Femur (tissue), 1 donor: ENCODE measurements at regions not wholly inside any gene's neighbourhood (a gene's known extent, or its start where the extent isn't known, plus 50 kb on each side); places are given as distances from the start of the nearest gene placed in this dataset.
"Not testable (repeated sequence)": the region's sequence is repeated elsewhere in the genome, so short reads cannot be mapped to it uniquely, and the experiment has no call there.

Source experiments
- DNase-seq: peaks from one replicate; pipeline ENCODE4 v3.0.0-alpha.2; 2017

DNA sequence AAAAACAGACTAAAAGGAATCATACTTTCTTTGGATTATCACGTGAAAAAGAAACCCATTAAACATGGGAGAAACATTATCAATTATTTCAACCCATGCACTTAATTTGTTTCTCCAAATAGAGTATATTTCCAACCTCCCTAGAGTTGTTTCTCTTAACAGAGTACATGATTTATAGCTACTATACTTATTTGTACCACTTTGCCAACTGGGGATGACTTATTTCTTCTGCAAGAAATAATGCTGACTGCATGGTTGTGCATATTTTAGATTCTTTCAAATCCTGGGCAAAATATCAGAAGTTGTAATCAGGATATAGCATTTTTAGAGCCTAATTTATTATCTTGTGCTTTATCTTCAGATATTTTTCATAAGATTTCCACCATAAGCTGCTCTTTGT is 629.1 kb upstream of the EYS start:
- DNase-seq: no peak

DNA sequence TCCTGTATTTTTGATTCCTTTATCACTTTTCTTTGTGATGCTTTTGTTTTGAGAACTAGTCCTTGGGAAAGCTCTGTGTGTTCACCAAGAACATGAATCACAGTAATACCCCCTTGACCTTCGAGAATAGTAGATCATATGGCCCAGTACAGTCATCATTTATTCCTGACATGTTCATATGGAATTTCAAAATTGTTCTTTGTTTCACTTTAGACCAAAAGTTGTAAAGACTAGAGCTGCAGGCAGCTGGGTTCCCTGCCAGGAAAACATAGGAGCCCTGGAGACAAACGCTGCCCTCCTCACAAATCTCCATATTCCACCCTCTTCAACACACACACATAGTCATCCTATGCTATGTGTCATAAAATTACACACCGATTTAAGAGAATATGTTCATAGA is 621.2 kb upstream of the EYS start:
- DNase-seq: no peak

DNA sequence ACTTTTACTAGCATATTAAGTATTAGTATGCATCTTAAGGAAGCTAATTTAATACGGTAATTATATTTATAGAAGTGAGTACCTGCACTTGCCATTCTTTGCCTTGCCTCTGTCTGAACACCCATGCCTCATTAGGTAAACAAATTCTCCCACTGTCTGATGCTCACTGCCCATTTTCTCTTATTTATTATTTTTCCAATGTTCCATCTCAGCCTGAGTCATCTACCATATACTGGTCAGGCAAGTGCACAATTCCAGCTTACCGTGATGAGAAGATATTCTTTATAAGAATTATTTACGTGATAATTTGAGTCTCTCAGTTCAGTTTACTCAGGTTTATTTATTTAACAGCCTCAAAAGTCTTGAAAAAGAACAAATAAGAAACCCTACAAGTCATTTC is 619.2 kb upstream of the EYS start:
- no peak for DNase-seq

GRCh38 chr6:66321017-66321416 is 614.0 kb upstream of the EYS start:
- peak; percentile 24 for DNase-seq

DNA sequence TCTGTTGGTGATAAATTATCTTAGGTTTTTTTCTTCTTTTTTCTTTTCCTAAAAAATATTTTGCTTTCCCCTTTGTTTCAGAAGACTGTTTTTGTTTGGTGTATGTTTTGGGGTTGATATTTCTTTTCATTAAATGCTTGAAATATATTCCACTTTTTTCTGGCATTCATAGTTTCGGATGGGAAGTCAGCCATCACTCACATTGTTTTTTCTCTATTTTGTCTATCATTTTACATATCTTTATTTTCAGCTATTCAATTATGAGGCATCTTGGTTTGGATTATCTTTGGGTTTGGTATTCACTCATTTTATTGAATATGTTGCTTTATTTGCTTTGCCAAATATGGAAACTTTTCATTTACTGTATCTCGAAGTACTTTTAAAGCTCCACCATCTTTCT is 600.5 kb upstream of the EYS start:
- no peak for DNase-seq

DNA sequence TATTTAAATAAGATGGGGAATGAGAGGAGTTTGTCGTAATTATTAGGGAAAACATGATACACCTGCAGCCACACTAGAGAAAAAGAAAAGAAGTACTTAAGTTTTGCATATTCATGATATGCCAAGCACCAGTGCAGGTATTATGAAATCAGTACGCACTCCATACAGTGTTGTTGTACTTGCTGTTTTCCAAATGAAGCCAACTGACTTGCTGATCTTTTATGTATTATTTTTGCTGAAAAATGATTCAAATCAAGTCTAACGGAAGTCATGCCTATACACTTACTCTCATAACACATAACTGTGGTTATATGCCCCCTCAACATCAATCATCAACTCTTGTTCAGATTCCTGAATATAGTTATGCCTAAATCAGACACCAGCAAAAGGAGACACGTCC is 584.9 kb upstream of the EYS start:
- no peak for DNase-seq

DNA sequence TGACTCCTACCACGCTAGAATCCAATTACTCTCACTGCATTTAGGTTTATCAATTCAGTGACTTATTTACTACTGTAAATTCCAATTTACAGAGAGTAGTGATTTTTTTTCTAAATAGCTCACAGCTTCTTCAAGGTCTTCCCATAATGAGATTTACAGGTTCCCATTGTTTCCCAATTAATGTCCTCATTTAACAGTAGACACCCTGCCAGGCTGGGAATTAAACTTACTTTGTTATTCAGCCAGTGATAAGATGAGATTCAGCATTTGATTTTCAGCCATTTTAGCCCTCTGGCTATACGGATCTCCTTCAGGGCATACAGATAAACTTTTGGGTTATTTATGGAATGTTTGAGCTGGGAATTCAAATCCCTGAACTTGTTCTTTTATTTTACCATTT is 582.9 kb upstream of the EYS start:
- no peak for DNase-seq

DNA sequence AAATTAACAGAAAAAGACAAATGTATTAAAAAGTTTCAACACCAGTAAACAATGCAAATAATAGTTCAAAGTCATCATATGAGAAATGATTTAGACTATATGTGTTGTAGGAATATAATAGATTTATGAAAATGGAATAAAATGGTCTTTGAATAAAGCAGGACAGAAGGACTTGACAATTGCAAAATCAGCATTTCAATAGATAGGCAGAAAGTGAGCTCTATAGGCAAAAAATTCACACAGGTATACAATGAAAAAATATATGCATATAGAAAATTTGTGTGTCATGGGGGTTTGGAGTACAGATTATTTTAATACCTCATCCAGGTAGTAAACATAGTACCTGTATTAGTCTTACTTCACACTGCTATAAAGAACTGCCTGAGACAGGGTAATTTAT is 571.1 kb upstream of the EYS start:
- no peak for DNase-seq

DNA sequence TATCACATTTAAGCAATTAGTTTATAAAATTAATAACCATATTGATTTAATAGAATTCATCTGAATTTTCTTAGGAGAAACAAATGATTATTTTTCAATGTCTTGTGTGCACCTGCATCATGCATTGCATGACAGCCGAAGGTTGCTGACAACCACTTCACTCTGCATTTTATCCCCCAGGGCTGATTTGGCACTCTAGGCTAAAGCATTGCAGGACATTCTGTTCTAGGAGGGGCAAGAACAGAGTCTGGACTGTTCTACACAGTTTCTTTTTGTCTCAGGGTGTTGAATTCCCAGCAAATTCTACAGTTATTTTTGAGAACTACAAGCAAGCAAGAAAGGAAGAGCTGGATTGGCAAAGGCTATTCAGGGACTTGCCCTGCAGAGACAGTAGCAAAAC is 570.4 kb upstream of the EYS start:
- DNase-seq: no peak

- no peak for DNase-seq
Observed at GRCh38 chr6:66265737-66266136, 558.7 kb upstream of the EYS start.

GRCh38 chr6:66264376-66264775 is 557.4 kb upstream of the EYS start:
- no peak for DNase-seq

GRCh38 chr6:66258731-66259487 is 551.9 kb upstream of the EYS start:
- not testable (repeated sequence) for DNase-seq

DNA sequence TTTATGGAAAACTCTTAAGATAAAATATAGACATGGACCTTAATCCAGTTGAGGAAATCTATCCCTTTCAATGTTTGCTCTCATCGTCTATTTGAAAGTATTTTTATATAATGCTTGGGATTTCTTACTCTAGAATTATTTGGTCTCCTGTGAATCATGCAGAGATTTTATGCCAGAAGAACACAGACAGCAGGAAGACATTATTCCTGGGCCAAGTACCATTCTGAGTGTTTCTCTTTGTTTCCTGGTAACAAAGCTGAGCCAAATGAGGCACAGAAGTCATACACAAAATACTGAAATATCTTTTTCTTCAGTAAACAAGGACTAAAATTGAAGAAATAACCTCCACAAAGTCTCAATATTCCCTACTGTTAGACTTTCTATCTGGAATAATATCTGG is 538.2 kb upstream of the EYS start:
- DNase-seq: no peak

DNA sequence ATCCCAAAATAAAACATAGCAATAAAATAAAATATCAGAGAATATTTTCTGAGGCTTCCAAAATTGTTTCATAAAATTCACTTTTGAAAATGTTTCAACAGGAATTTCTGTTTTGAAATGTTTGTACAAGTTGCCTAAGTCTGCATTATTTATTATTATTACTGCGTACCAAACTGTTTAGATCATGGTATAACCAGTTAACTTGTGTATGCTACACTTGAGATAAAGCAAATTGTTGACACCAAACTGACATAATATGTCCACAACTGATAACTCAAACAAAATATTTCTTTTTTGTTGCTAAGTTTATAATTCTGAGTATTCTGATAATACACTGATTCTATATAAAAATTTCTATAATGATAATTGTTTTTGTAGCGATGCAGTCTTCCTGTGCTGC is 531.8 kb upstream of the EYS start:
- no peak for DNase-seq

- DNase-seq: no peak
Observed at GRCh38 chr6:66232890-66233289, 525.9 kb upstream of the EYS start.

DNA sequence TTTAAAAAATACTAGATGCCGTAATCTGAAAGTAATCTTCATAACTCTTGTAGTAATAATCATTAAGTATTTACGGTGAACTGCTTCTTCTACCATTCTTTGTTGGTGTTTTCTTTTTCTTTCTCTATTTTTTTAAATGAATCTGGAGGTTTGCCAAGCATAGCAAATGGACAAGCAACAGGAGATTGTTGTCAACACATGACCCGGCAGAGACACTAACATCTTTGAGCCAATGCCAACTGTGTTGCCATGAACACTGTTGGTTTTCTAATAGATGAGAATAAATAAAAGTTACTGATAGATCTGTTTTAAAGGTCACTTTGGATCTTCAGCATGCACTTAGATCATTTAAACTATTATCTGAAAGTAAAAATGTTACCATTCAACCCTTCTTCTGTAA is 523.6 kb upstream of the EYS start:
- no peak for DNase-seq

DNA sequence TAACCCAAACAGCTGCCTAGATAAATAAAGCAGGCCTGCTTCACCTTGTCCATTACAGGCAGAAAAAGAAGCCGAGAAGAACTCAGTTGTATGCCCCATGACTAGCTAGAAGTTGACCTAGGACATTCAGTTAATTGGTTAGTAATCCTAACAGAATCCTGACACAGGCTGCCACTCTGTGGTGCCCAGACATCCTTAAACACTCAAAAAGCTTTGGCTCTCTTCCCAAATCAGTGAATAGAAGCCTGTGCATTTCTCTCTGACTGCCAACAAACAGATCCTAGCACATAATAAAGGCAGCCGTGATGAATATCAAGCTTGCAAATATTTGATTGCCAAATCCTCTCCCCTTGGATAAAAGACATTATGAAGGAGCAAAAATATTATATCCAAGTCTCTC is 519.1 kb upstream of the EYS start:
- DNase-seq: no peak

DNA sequence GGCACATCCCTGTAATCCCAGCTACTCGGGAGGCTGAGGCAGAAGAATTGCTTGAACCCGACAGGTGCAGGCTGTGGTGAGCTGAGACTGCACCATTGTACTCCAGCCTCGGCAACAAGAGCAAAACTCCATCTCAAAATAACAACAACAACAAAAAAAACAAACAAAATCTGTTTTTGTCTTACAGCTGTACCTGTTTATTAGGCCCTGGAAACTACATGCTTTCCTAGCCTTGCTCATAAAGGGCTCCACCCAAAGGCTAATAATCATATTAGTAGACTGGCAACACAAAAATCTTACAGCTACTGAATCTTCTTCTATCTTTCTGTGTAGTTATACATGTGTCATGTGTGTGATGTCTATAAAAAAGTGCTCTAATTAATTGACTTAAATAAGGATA is 503.9 kb upstream of the EYS start:
- no peak for DNase-seq

GRCh38 chr6:66200390-66200789 is 493.4 kb upstream of the EYS start:
- DNase-seq: no peak

DNA sequence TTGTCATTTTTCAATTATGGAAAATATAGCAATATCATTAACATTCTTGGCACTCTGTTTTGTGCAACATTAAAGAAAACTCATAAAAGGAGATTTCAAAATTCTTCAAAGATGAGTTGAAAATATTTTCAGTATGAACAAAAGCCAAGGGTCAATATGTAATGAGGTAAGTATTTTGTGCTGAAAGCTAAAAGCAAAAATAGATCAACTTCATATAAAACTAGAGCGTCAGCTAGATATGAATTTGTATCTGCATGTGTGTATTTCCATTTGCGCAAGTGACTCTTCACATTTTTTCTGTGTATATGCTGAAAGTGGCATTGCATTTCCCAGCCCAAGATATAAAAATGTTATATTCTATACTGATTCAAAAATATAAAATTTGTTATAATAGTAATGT is 492.1 kb upstream of the EYS start:
- DNase-seq: no peak

- no peak for DNase-seq
Observed at GRCh38 chr6:66198062-66198624, 491.1 kb upstream of the EYS start.

GRCh38 chr6:66190858-66191257 is 483.8 kb upstream of the EYS start:
- DNase-seq: no peak

DNA sequence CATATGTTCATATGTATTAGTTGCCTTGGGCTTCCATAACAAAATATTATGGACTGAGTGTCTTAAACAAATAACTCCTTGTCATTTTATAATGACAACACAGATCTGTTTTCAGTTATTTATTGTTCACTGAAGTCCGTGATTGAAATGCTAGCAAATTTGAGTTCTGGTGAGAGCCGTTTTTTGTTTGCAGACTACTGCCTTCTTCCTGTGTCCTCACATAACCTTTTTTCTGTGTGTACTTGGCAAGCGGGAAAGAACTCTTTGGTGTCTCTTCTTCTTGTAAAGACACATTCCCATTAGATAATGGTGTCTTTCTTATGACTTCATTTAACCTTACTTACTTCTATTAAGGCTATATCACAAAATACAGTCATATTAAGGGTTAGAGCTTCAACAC is 482.9 kb upstream of the EYS start:
- DNase-seq: no peak

GRCh38 chr6:66186756-66187155 is 479.7 kb upstream of the EYS start:
- DNase-seq: no peak

GRCh38 chr6:66184091-66184490 is 477.1 kb upstream of the EYS start:
- peak; percentile 23 for DNase-seq
